DMS 273 (cell line): ENCODE measurements at regions not wholly inside any gene's neighbourhood (a gene's known extent, or its start where the extent isn't known, plus 50 kb on each side); places are given as distances from the start of the nearest gene placed in this dataset.
"Not testable (repeated sequence)": the region's sequence is repeated elsewhere in the genome, so short reads cannot be mapped to it uniquely, and the experiment has no call there.

Experiments used
- DNase-seq: peaks from one replicate; lab custom pipeline; 2025; ENCODE audit not compliant: unreplicated experiment; lab: John Stamatoyannopoulos, UW

DNA sequence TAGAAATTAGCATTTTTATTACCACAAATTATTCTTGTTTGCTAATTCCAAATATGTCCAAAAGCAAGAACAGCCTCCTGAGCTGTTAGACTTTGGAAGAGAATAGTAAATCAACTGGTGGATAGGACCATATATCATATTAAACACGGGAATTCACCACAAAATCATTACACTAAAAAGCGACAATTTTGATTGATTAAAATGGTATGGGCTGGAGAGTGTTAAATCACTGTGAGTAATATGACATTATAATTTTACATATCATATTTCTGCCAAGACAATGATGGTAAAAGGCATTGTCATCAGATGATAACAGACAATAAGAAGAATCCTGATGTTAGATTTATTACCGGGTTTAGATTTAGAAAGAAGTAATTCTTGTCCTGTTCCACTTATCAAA, 107.2 kb upstream of the ARRDC3 start:
- no peak for DNase-seq

DNA sequence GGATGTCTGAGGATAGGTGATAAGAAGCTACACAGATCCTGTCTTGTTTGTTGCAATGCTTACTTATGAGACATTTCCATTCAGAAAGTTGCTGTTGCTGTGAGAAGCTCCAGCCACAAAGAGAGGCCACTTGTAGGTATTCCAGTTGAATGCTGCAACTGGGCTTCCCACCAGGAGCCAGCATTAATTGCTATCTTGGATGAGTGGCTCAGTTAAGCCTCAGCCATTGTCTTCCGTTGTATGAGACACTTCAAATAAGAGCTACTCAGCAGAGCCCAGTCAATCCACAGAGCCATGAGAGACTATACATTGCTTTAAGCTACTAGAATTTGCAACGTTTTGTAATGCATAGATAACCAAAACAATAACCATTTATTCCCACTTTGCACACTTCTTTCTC, 104.3 kb upstream of the ARRDC3 start:
- no peak for DNase-seq

DNA sequence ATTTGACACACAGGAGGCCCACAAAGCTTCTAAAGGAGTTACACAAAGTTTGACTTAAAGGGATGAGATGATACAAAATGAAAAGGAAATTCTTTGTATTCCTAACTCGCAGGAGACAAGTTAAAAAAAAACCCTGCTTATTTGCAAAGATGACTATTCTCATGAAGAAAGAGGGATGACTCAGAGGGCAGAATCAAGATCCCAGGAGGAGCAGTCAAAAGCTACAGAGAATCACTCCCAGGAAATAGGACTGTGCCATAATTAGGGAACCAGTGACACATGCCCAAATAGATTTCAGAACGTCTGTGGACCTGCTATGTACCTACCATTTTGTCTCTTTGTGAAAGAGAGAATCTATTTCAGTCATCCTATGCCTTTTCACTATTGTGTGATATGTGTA, 103.5 kb upstream of the ARRDC3 start:
- DNase-seq = no peak

DNA sequence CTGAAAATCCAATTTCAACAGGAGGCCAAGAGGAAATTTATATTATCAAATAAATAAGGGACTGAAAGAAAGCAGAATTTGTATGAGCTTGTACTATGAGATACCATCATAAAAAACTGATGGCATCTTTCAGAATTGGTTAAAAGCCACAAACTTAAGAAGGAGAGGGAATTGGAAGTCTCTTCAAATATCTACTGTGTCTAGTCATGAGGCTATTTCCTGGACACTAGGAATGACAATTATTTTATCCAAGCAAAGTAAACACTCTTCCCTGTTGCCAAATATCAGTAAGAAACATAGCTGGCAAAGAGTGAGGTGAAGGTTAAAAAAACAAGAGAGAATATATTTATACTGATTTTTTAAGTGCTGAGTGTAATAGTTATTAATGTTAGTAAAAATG, 101.5 kb upstream of the ARRDC3 start:
- DNase-seq = no peak

DNA sequence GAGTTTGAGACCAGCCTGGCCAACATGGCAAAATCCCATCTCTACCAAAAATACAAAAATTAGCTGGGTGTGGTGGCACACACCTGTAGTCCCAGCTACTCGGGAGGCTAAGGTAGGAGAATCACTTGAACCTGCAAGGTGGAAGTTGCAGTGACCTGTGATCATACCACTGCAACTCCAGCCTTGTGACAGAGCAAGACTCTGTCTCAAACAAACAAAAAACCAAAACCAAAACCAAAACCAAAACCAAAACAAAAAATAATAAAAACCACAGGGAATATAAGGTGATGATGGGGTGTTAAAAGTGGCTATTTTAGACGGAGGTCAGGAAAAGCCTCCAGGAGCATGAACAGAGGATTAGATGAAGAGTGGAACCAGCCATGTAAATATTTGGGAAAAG, 96.3 kb upstream of the ARRDC3 start:
- DNase-seq = not testable (repeated sequence)

DNA sequence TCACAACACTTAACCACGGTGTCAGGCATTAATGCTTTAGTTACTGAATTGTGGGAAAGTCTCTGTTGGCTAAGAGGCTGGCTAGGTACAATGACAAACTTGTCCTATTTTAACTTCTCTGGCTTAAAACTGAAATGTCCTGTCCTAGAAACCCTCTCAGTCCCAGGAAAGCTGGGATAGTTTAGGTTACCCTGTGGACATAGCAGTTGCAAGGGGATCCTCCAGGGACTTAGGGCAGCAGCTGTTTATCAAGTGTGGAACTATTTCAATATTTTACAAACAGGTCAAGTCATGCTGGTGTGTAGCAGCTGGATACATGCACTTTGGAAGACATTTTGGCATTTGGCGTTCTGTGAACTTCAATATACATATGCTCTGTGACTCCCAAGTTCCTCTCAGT, 95.0 kb upstream of the ARRDC3 start:
- peak; percentile 77 for DNase-seq

DNA sequence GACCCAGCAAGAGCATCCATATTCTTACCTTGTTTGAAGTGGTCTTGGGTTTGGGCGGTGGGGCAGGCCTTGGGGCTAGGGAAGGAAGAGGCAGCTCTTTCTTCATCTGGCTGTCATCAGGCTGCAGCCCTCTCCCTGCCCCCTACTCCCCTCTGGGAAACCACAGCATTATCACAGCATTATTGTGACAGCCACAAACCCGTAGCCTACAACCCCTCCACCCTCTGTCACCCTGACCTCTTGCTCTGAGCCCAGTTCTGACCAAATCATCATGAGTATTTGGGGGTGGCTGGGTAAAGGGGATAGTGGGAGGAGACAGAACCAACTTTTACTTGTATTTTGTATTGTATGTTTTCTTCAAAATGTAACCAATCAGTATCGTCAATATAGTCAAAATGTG, 94.3 kb upstream of the ARRDC3 start:
- DNase-seq = no peak

DNA sequence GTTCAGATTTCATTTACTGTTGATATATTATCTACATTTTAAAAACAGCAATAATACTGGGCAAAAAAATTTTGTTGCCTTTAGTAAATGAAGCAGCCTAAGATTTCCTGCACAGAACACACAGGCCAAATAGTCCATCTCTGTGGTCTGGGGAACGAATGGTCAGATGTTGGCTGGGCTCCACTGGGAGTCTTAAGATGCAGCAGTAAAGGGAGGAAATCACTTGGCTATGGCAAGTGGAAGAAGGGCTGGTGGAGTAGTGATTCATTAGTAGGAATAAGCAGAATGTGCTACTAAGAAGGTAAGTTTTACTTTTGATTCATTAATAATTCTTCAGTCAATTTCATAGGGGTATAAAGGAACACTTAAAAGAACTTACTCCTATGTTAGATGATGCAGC, 91.1 kb upstream of the ARRDC3 start:
- DNase-seq = no peak

DNA sequence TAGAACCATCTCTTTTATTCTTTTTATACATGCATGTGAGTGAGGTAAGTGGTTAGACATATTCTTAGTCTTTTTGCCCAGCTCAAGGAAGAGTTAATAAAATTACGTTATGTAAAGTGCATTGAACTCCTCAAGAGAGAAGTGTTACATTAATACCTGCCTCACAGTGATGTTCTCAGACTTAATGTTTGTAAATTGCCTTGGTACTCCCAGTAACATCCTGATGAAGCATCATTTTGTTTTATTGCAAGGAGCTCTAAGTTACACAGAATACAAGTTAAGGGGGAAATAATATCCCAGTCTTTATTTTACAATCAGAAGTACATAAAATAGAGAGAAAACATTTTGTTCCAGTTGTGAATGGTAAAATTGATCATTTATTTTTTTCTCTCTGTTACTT, 89.5 kb upstream of the ARRDC3 start:
- no peak for DNase-seq

DNA sequence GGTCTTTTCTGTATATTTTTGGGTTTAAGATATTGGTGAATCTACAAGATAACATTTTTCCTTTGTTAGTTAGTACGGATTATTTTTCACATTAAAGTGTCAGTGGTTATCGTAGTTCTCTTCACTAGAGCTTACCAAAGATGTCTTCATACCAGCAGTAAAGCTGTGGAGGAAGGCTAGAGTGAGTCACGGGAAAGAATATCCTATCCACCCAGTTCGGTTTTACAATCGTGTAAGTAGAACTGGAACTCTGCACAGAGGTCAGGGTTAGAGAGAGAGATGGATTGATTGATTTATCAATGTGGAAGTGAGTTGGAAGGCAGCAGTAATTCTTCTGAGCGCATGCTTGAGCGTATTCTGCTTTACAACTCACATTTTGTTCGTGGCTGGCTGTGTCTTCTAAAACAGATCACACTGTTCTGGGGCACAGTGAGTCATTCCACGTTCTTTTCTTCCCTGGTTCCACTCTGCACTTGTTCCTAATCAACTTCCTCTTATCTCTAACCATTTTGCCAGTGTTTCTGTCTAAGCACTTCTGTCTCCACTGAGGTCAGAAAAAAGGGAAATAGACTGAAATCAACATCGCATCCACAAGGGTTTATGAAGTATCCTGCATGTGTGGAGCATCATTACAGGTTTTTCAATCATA, 86.5 kb upstream of the ARRDC3 start:
- DNase-seq = no peak

DNA sequence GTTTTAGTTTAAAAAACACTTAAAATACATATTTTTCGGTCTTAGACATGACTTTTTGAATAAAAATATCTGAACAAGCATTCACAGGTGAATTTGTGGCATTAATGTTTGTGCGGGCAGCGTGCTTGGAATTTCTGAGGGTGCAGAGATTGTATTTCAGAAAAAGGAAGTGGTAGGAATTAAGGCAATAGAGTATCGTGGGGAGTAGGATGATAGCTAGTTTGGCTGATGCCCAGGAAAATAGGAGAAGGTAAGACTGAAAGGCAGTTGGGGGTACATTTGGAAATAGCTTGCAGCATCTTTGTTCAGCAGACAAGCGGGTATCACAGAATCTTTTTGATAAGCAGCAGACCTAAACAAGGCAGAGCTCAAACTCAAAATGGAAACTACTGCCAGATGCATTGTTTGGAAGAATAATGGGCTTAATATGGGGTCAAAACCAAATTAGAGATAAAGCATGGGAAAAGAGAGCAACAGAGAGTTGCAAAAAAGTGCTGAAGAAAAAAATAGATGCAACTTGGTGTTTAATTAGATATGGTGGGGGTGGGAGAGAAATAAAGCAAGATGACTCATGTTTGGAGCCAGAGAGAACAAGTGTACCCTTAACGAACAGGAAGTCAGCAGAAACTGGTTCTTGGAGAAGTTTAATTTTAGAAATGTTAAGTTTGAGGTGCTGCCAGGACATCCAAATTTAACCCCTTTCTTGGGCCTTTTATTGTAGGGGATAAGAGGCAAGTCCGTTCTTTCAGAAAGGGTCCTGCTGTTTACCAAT, 85.7 kb upstream of the ARRDC3 start:
- no peak for DNase-seq

DNA sequence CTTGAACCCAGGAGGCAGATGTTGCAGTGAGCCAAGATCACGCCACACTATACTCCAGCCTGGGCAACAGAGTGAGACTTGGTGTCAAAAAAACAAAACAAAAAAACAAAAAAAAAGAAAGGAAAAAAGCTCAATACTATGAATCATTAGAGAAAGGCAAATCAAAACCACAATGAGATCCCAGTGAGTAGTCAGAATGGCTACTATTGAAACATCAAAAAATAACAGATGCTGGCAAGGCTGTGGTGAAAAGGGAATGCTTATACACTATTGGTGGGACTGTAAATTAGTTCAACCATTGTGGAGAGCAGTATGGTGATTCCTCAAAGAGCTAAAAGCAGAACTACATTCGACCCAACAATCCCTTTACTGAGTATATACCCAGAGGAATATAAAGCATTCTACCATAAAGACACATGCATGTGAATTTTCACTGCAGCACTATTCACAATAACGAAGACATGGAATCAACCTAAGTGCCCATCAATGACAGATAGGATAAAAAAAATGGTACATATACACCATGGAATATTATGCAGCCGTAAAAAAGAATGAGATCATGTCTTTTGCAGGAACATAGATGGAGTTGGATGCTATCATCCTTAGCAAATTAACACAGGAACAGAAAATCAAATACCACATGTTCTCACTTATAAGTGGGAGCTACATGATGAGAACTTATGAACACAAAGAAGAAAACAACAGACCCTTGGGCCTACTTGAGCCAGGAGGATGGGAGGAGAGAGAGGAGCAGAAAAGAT, 81.9 kb upstream of the ARRDC3 start:
- DNase-seq = no peak

DNA sequence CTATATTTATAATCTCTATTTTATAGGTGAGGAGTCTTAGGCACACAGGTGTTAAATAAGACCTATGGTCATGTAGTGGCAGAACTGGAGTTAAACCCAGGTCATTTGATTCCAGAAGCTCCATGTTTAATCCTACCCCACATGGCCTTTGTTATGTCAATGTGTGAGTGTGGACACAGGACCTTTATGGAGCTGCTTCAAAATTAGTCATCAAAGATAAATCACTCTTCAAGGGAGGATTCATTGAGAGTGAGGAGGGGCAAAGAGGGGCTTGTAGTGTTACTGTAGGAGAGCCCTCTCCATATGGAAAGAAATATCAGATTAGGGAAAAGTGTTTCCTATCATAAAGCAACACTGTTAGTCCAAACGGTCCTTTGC, 74.6 kb upstream of the ARRDC3 start:
- no peak for DNase-seq

DNA sequence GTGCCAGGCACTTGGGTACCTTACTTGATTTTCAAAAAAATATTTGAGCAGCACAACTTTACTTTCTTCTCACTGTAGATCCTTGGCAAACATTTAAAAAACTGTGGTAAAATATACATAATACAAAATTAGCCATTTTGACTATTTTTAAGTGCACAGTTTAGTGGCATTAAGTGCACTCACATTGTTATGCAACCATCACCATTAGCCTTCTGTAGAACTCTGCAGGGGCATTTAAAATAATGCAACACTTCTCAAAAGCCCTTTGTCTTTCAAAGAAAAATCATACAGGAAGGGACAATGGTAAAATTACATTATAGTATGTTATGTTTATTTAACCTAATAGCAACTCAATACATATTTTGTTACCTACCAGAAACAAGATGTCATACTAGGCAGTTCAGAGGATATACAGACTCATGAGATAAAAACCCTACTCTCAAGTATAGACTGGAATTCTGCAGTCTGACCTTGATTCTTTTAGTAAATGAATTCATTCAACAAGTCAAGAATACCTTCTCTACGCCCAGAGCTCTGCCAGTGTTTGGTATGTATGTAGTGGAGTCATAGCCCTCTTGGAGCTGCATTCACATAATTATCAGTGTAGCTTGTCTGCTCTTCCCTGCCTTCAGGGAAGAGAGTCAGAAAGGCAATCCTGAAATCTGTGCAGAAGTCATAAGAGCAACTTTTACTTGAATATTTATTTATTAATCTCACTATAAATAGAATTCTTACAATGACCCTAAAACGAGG, 74.0 kb upstream of the ARRDC3 start:
- DNase-seq = no peak

DNA sequence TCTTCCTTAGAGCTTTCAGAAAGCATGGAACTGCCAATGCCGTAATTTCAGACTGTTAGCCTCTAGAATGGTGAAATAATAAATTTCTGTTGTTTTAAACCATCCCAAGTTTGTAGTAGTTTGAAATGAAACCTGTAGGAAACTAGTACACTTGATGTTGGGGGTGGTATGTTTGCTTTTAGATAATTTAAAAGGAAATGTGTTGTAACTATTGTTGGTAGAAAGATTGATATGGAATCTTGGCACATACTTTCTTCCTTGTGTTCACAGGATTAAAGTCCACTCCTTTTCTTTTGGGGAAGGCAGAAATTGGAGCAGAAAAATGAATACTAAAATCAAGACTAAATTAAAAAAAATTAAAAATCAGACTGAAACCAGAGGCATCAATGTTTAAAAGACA, 66.0 kb upstream of the ARRDC3 start:
- DNase-seq = no peak

DNA sequence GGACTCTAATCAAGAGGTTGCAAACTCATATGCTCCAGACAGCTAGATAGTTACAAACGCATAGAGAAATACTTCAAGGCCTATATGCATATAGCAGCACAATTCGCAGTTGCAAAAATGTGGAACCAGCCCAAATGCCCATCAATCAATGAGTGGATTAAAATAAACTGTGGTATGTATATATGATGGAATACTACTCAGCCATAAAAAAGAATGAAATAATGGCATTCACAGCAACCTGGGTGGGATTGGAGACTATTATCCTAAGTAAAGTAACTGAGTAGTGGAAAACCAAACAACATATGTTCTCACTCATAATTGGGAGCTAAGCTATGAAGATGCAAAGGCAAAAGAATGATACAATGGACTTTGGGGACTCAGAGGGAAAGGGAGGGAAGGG, 65.0 kb upstream of the ARRDC3 start:
- not testable (repeated sequence) for DNase-seq

DNA sequence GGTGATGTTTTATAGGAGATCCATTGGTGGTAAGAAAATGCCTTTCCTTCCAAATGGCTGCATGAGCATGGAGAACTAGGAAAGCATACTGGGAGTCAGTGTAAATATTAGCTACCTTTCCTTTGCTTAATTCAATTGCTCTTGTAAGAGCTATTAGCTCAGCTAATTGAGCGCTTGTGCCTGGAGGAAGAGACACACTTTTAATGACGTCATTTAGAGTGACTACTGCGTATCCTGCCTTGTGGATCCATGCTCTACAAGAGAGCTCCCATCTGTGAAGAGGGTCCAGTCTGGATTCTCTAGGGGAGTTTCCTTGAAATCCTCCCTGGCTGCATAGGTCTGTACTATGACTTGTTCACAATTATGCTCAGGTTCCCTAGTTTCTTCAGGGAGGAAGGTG, 63.8 kb upstream of the ARRDC3 start:
- DNase-seq = not testable (repeated sequence)

DNA sequence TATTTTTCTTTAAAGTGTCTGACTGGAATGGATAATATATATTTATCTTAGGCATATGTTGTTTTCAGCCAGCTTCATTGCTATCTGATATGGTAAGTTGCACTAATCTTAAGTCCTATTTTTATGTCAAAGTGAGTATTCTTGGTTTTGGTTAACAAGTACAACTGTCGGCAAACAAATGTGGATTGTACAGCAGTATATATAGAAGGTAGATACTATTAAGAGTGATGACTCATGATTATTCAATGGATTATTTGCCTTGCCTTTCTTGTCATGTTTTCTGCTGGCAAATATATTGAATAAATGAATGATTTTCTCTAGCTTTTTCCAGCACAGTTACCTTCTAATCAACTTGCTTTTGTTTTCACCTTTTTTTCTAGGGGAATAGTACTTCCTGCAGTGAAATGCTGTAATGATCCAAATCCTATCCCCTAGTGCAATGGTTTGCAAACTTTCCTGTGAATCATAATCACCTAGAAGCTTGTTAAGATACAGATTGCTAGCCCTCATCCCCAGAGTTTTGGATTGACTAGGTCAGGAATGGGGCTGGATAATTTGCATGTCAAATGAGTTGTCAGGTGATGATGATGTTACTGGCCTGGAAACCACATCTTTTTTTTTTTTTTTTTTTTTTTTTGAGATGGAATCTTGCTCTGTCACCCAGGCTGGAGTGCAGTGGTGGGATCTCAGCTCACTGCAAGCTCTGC, 60.8 kb upstream of the ARRDC3 start:
- DNase-seq = no peak

DNA sequence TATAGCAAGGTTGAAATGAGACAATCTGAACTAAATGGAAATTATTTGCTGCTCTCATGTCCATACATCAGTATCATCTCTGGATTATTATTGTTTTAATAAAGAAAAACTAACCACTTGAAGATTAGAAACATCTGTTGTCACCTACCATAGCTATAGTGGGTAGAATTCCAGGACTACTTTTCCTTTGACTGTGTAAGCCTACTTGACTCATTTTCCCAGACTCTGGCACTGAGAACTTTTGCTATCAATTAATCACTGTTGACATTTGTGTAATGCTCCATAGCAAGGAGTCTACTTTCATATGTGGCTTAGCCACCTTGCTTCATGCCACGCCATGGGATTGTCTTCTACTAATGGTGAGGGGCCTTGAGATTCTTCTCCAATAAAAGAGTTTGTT, 59.9 kb upstream of the ARRDC3 start:
- DNase-seq = peak; percentile 7

DNA sequence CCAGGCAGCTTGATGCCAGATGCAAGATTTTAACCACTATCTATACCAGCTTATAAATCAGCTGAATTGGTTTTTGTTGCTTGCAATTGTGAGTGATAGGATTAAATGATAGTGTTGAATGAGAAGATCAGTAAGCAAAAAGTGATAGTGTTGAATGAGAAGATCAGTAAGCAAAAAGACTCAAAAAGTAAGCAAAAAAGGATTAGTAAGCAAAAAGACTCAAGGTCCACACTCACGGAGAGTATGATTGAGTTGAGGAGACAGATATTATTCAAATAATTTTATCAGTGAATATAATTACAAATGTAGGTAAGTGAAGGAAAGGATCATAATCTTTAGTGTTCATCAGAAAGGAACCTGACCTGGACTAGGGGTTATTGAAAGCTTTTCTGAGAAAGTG, 58.0 kb upstream of the ARRDC3 start:
- no peak for DNase-seq

DNA sequence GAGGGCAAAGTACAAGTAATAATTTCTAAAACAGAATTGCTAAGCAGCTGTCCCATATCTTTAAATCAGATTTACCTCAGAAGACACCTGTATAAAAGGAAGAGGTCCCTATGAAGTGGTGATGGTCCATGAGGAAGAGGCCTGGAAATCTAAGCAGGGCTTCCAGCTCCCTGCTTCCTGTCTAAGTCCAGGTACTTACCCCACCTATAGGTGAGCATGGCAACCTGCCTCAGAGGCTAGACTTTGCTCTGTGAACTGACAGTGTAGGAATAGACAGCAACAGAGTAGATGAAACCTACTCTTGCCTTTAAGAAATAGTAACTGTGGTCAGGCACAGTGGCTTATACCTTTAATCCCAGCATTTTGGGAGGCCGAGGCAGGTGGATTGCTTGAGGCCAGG, 55.8 kb upstream of the ARRDC3 start:
- no peak for DNase-seq
